HepG2 (cell line): ENCODE measurements at regions not wholly inside any gene's neighbourhood (a gene's known extent, or its start where the extent isn't known, plus 50 kb on each side); places are given as distances from the start of the nearest gene placed in this dataset.

Source experiments
- ATAC-seq: fragments of 200-7000 bp; cut with Tn5 transposase; 3 replicates; pipeline ENCODE4 v1.9.1; 2020; ENCODE audit warnings: mild to moderate bottlenecking, moderate library complexity
- BruUV-seq: library from RNA; stranded (reverse); fragments of 400-500 nt; replicated peaks from 2 replicates; lab custom pipeline; 2021; lab: Mats Ljungman, UMichigan
- CTCF ChIA-PET: fragments of 300-600 bp; formaldehyde crosslinking; extraction: SDS; loops from one replicate; lab custom pipeline; 2021; ENCODE audit warnings: low total read pairs, inconsistent platforms, low intra/inter-chr PET ratio; lab: Yijun Ruan, JAX
- POLR2A ChIA-PET: fragments of 350-600 bp; sonication (Branson Sonifier 250); formaldehyde crosslinking; loops from one replicate; lab custom pipeline; 2020; ENCODE audit warnings: antibody characterized with exemption, inconsistent platforms; lab: Yijun Ruan, JAX
- DNase-seq: peaks from one replicate; pipeline ENCODE4 v3.0.0-alpha.2; 2015; ENCODE audit warnings: low spot score
- FAIRE-seq: peaks from 3 replicates; lab custom pipeline; 2011; peaks lifted over from hg19 to GRCh38; lab: Jason Lieb, UNC
- H2AFZ ChIP-seq: one replicate; pipeline ENCODE4 v1.6.1; 2011; ENCODE audit warnings: low read length, inconsistent platforms
- H3K27ac ChIP-seq: fragments of 300-600 bp; 3 replicates; pipeline ENCODE4 v1.8.0; 2011; ENCODE audit warnings: mixed run types, mild to moderate bottlenecking, mixed read lengths, low read length, inconsistent platforms; ENCODE audit not compliant: insufficient read depth; ENCODE audit errors: extremely low read length
- H3K27me3 ChIP-seq, 2 experiments: fragments of 200-600 bp in 1 of 2; 2 replicates in 1 of 2; 3 replicates in 1 of 2; pipeline versions ENCODE4 v1.6.0 to v1.8.0; 2011; ENCODE audit warnings: low read length in 2 of 2, mild to moderate bottlenecking in 2 of 2, moderate library complexity in 2 of 2, inconsistent platforms in 1 of 2; ENCODE audit not compliant: insufficient read depth in 2 of 2, control insufficient read depth in 1 of 2
- H3K36me3 ChIP-seq, 2 experiments: fragments of 200-600 bp in 1 of 2; replicated peaks in 1 of 2; 2 replicates in 1 of 2; 3 replicates in 1 of 2; pipeline versions ENCODE4 v1.5.1 to v1.8.0; 2011; ENCODE audit warnings: low read length in 2 of 2, inconsistent platforms in 1 of 2; ENCODE audit not compliant: insufficient read depth in 2 of 2, control insufficient read depth in 1 of 2
- H3K4me1 ChIP-seq: 2 replicates; pipeline ENCODE4 v1.5.1; 2012; ENCODE audit warnings: low read length, inconsistent platforms; ENCODE audit not compliant: insufficient read depth
- H3K4me2 ChIP-seq: 2 replicates; pipeline ENCODE4 v1.6.0; 2011; ENCODE audit warnings: low read depth, low read length, inconsistent platforms
- H3K4me3 ChIP-seq, 3 experiments: fragments of 200-600 bp in 1 of 3; sonication (generic), shearing (Covaris generic) in 1 of 3; replicated peaks in 1 of 3; 2 replicates each; pipeline ENCODE4 v1.5.1; 2011 to 2016; ENCODE audit warnings: low read length in 3 of 3, inconsistent platforms in 2 of 3, low read depth in 2 of 3, mild to moderate bottlenecking in 2 of 3, control low read depth in 1 of 3, mixed read lengths in 1 of 3; ENCODE audit not compliant: insufficient read depth in 1 of 3
- H3K79me2 ChIP-seq: one replicate; pipeline ENCODE4 v1.6.1; 2011; ENCODE audit warnings: low read length, inconsistent platforms; ENCODE audit not compliant: insufficient read depth
- H3K9ac ChIP-seq: 2 replicates; pipeline ENCODE4 v1.6.0; 2011; ENCODE audit warnings: mild to moderate bottlenecking, low read depth, low read length, inconsistent platforms; ENCODE audit not compliant: insufficient read depth
- H3K9me3 ChIP-seq: 2 replicates; pipeline ENCODE4 v1.5.1; 2012; ENCODE audit warnings: mild to moderate bottlenecking, low read length
- H4K20me1 ChIP-seq: 2 replicates; pipeline ENCODE4 v1.6.0; 2011; ENCODE audit warnings: inconsistent platforms, mild to moderate bottlenecking, low read length, moderate library complexity; ENCODE audit not compliant: insufficient read depth
- HMGXB4 ChIP-seq, 2 experiments: sonication (generic) in 1 of 2; formaldehyde crosslinking in 1 of 2; IDR thresholded peaks; 2 replicates each; pipeline versions ENCODE4 v1.4.0 to v1.6.1; 2018 to 2020; ENCODE audit warnings: missing genetic modification reagents in 2 of 2, borderline replicate concordance in 1 of 2, low read depth in 1 of 2, mild to moderate bottlenecking in 1 of 2, missing biosample characterization in 1 of 2
- NFIB ChIP-seq: sonication (generic); formaldehyde crosslinking; IDR thresholded peaks from 2 replicates; pipeline ENCODE4 v1.9.0; 2021; ENCODE audit warnings: missing genetic modification reagents, mild to moderate bottlenecking, borderline replicate concordance
- TSC22D2 ChIP-seq: sonication (generic); formaldehyde crosslinking; IDR thresholded peaks from 2 replicates; pipeline ENCODE4 v1.5.1; 2020; ENCODE audit warnings: missing genetic modification reagents, mild to moderate bottlenecking, borderline replicate concordance
- ZFAT ChIP-seq: sonication (generic); formaldehyde crosslinking; conservative IDR thresholded peaks from 2 replicates; pipeline ENCODE4 v1.8.1; 2023; ENCODE audit warnings: missing genetic modification reagents, inconsistent platforms
- ZNF121 ChIP-seq: sonication (generic); formaldehyde crosslinking; IDR thresholded peaks from 2 replicates; pipeline ENCODE4 v1.5.0; 2020; ENCODE audit warnings: mild to moderate bottlenecking, missing genetic modification reagents
- ZNF30 ChIP-seq: sonication (generic); formaldehyde crosslinking; IDR thresholded peaks from 2 replicates; pipeline ENCODE4 v1.5.0; 2020; ENCODE audit warnings: mild to moderate bottlenecking, missing genetic modification reagents
- ZNF329 ChIP-seq: sonication (generic); formaldehyde crosslinking; IDR thresholded peaks from 2 replicates; pipeline ENCODE4 v1.9.0; 2021; ENCODE audit warnings: low read depth, mild to moderate bottlenecking, missing genetic modification reagents
- ZNF598 ChIP-seq: sonication (generic); formaldehyde crosslinking; IDR thresholded peaks from 2 replicates; pipeline ENCODE4 v1.5.1; 2020; ENCODE audit warnings: mild to moderate bottlenecking, missing genetic modification reagents, borderline replicate concordance
- ZNF629 ChIP-seq: sonication (generic); formaldehyde crosslinking; conservative IDR thresholded peaks from 2 replicates; pipeline ENCODE4 v1.5.0; 2020; ENCODE audit warnings: missing genetic modification reagents
- WGBS: methylation state at CpG from one replicate; pipeline ENCODE4 v1.1.6; 2017; ENCODE audit warnings: low lambda C conversion rate; 5-methylcytosine and 5-hydroxymethylcytosine counted together
- in situ Hi-C: cut with HindIII; loops from 2 replicates; pipeline ENCODE4 v1.10.0; 2017; ENCODE audit warnings: low pct_unique_long_range_greater_than_20kb; ENCODE audit not compliant: extremely low pct_ligation_motif_present
- intact Hi-C: fragments of 100-400 bp; cut with micrococcal nuclease; formaldehyde crosslinking; loops from one replicate; pipeline ENCODE4 v1.10.0; 2022; ENCODE audit not compliant: unreplicated experiment
- TF ChIP-seq, protein P1 (sequence below): sonication (generic); formaldehyde crosslinking; IDR thresholded peaks from 2 replicates; pipeline ENCODE4 v1.4.0; 2020; ENCODE audit warnings: missing genetic modification reagents
- TF ChIP-seq, protein P2 (sequence below): IDR thresholded peaks from 2 replicates; pipeline ENCODE4 v1.6.1; 2012; ENCODE audit warnings: inconsistent platforms

DNA sequence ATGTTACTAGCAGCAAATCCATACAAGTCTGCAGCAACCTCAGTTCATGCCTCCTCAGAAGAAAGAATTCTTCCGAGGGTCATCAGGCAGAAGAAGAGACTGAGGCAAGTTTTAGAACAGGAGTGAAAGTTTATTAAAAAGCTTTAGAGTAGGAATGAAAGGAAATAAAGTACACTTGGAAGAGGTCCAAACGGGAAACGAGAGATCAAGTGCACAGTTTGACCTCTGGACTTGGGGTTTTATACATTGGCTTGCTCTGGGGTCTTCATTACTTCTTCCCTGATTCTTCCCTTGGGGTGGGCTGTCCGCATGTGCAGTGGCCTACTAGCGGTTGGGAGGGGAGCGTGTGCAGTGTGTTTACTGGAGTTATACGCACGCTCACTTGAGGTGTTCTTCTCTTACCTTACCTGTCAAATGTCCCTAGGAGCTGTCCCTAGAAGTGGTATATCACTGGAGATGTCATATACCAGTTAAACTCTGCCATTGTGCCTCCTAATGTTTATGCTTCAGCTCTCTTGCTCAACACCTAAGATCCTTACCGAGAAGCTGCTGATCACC is 372.8 kb upstream of the KITLG start:
- TF ChIP-seq ZNF121 (CRISPR knock-in tag), result no peak
- no peak for TF ChIP-seq ZFAT (CRISPR knock-in tag)
- TF ChIP-seq NFIB (CRISPR knock-in tag), result no peak
- TF ChIP-seq, protein P1, sequence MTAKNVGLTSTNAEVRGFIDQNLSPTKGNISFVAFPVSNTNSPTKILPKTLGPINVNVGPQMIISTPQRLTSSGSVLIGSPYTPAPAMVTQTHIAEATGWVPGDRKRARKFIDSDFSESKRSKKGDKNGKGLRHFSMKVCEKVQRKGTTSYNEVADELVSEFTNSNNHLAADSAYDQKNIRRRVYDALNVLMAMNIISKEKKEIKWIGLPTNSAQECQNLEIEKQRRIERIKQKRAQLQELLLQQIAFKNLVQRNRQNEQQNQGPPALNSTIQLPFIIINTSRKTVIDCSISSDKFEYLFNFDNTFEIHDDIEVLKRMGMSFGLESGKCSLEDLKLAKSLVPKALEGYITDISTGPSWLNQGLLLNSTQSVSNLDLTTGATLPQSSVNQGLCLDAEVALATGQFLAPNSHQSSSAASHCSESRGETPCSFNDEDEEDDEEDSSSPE (CRISPR knock-in tag), result no peak
- no peak for TF ChIP-seq ZNF329
- no peak for TF ChIP-seq ZNF30 (CRISPR knock-in tag)
- no peak for TF ChIP-seq HMGXB4 (CRISPR knock-in tag; IDR thresholded peaks at IDR 0.05; ENCODE audit: borderline replicate concordance in 1 of 2, low read depth in 1 of 2)
- TF ChIP-seq TSC22D2 (CRISPR knock-in tag), result no peak
- no peak for TF ChIP-seq ZNF629 (CRISPR knock-in tag)
- TF ChIP-seq, protein P2, sequence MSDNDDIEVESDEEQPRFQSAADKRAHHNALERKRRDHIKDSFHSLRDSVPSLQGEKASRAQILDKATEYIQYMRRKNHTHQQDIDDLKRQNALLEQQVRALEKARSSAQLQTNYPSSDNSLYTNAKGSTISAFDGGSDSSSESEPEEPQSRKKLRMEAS, result no peak
- TF ChIP-seq ZNF598 (CRISPR knock-in tag), result no peak
- Histone ChIP-seq H4K20me1 (no peaks in the 10 kb centered on the region), H3K4me1 (peaks cover 6% of the 10 kb centered on the region), H3K9ac (no peak overlapping the region), H3K27me3 (no peaks in the 10 kb centered on the region), H3K4me2 (no peak overlapping the region), H3K4me3 (no peak overlapping the region), H3K27ac (no peak overlapping the region), H3K9me3 (no peaks in the 10 kb centered on the region), H3K79me2 (no peaks in the 10 kb centered on the region), H3K36me3 (no peaks in the 10 kb centered on the region), H2AFZ (no peak overlapping the region)
- POLR2A ChIA-PET, result no interaction called here
- in situ Hi-C loops (no loop called here), intact Hi-C loops (no loop called here)
- BruUV-seq, result no TSS peak
- WGBS, result 53% methylated on average over 9 of the region's 9 CpGs
- no peak for ATAC-seq
- CTCF ChIA-PET, result no interaction called here
- FAIRE-seq, result no peak
- no peak for DNase-seq
